Fibroblast of pulmonary artery (primary cell): ENCODE measurements at regions not wholly inside any gene's neighbourhood (a gene's known extent, or its start where the extent isn't known, plus 50 kb on each side); places are given as distances from the start of the nearest gene placed in this dataset.

Experiments
- DNase-seq: peaks from one replicate; pipeline ENCODE4 v3.0.0-alpha.2; 2010; ENCODE audit warnings: low read depth
- H3K4me3 ChIP-seq: replicated peaks from 2 replicates; pipeline ENCODE4 v1.5.1; 2011; ENCODE audit warnings: low read depth, mild to moderate bottlenecking, control low read depth, low read length, moderate library complexity
- TF ChIP-seq, protein P1 (sequence below): IDR thresholded peaks from 2 replicates; pipeline ENCODE4 v1.5.1; 2011; ENCODE audit warnings: mild to moderate bottlenecking, control low read depth, low read length, inconsistent platforms; ENCODE audit errors: missing control alignments

DNA sequence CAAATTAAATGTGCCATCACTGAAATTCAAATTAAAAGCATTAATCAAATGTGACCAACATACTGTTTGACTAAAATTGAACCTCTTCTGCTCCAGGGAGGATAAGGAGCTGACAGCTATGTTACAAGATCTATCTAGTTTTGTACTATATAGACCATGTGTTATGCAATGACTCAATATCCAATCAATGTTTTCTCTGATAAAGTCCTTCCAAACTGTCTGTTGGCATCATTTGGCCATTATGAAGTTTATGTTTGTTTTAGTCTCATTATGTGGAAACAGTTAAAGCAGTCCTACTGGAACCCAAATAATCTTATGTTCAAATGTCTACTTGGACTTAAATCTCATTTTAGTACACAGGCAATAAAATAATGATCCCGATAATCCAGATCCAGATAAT, 267.0 kb upstream of the THBS1 start:
- H3K4me3 ChIP-seq = no peak overlapping the region
- TF ChIP-seq, protein P1, sequence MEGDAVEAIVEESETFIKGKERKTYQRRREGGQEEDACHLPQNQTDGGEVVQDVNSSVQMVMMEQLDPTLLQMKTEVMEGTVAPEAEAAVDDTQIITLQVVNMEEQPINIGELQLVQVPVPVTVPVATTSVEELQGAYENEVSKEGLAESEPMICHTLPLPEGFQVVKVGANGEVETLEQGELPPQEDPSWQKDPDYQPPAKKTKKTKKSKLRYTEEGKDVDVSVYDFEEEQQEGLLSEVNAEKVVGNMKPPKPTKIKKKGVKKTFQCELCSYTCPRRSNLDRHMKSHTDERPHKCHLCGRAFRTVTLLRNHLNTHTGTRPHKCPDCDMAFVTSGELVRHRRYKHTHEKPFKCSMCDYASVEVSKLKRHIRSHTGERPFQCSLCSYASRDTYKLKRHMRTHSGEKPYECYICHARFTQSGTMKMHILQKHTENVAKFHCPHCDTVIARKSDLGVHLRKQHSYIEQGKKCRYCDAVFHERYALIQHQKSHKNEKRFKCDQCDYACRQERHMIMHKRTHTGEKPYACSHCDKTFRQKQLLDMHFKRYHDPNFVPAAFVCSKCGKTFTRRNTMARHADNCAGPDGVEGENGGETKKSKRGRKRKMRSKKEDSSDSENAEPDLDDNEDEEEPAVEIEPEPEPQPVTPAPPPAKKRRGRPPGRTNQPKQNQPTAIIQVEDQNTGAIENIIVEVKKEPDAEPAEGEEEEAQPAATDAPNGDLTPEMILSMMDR = no peak

DNA sequence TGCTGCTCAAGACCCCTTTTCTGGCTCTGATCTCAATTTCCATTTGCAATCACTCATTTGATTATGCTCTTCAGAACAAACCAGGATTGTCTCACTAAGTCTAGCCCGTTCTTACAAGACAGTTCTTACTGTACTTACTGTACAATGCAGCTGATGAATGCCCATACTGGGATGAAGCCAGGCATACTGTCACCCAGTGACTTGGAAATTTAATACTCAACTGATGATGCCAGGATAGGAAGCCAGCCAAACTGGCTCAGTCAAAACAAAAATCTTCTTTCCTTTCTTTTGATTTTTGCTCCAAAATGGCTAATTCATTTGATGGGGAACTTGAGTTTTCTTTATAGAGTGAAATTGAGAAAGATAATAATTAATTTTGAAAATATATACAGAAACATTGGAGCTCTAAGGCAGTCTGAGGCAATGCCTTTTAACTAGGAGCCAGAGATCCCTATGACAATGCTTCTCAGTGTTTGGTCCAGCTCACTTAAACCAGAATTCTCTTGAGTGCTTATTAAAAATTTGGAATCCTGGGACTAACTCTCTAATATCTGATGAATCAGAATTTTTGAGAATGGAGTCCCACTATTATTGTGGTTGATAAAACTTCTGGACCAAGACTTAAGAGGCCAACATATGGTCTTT, 265.6 kb upstream of the THBS1 start:
- DNase-seq = no peak
- no peak overlapping the region for H3K4me3 ChIP-seq
- TF ChIP-seq, protein P1 = no peak

More for the DNA sequence above, 267.0 kb upstream of the THBS1 start:
- DNase-seq = no peak

DNA sequence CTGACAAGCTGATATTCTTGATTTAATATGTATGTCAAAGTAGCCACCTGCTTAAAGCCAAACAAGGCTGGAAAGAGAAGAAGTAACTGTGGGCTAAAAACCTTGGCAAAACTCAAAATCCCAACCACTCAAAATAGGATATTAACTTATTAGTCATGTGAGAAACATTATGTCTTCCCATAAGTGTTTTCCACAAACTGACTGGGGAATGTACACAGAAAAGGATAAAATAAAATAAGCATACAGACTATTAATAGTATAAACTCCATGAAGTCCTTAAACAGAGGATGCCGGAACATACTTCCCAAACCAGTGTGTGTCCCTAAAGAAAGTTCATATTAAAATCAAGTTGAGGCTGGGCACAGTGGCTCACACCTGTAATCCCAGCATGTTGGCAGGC, 263.7 kb upstream of the THBS1 start:
- no peak overlapping the region for H3K4me3 ChIP-seq
- TF ChIP-seq, protein P1 = no peak
- DNase-seq = no peak

DNA sequence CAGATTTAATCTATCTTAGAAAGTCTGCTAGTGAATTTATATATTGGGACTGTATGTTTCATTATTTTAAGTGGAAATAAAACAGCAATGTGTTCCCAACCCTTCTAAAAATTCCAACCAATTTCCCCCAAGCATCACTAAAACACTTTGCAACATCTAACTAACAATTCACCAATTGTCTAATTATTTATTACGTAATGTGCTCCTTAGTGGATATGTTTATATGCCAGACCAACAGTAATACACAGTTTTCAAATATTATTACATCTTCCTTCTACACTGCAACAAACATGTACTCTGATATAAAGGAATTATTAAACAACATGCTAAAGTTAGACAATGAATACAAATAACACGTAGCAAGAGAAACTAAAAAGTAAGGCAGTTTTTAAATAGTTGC, 262.6 kb upstream of the THBS1 start:
- no peak overlapping the region for H3K4me3 ChIP-seq
- DNase-seq = no peak
- TF ChIP-seq, protein P1 = no peak

DNA sequence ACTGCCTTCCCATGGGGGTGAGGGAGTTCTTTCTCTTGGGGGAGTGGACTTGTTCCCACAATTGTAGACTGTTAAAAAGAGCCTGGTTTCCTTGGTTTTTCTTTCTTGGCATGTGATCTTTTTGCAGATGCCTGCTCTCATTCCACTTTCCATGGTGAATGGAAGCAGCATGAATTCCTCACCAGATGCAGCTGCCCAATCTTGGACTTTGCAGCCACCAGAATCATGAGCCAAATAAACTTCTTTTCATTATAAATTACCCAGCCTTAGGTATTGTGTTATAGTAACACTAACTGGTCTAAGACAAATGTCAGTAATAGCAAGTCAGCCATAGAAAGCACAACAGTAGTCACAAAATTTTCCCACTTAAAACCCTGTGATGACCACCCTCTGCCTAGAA, 260.5 kb upstream of the THBS1 start:
- TF ChIP-seq, protein P1 = no peak

DNA sequence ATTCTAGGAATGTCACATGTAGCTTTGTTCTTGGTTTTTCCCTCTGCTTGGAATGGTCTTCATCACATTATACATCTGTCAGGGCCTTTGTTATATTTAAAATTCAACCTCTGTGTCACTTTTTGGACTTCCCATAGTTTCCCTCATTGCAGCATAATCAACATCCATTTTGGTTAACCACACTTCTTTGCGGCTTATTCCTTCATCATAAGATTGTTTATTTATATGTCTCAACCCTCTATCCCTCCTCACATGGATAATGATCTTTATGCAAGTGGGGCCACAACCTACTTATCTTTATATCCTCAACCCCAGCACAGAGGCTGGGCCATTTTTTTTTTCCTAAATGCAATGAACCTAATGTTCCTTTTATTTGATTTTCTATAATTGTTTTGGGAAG, 260.0 kb upstream of the THBS1 start:
- TF ChIP-seq, protein P1 = no peak
- H3K4me3 ChIP-seq = no peak overlapping the region
- no peak for DNase-seq

More for the DNA sequence above, 260.5 kb upstream of the THBS1 start:
- H3K4me3 ChIP-seq = no peak overlapping the region
- DNase-seq = no peak

DNA sequence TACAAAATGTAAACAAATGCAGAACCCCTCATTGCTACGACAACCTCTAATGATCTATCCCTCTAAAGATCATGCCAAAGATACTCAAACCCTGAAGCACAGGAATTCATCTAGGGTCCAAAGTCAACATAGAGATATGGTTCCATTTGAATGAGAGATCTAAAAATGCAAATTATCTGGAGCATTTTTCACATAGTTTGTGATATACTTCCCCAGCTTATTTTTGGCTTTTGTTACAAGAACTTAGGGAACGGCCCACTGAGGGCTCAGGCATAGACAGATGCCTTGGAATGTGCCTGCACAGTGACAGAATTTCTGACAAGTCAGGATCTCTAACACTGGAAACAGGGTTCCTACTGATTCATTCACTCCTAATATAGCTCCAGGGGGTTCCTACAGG, 258.9 kb upstream of the THBS1 start:
- DNase-seq = peak; percentile 48
- TF ChIP-seq, protein P1 = no peak

More for the DNA sequence above, 258.9 kb upstream of the THBS1 start:
- H3K4me3 ChIP-seq = no peak overlapping the region
